ENCODE measurements at regions not wholly inside any gene's neighbourhood (a gene's known extent, or its start where the extent isn't known, plus 50 kb on each side); places are given as distances from the start of the nearest gene placed in this dataset.
"Not testable (repeated sequence)": the region's sequence is repeated elsewhere in the genome, so short reads cannot be mapped to it uniquely, and the experiment has no call there.

DNA sequence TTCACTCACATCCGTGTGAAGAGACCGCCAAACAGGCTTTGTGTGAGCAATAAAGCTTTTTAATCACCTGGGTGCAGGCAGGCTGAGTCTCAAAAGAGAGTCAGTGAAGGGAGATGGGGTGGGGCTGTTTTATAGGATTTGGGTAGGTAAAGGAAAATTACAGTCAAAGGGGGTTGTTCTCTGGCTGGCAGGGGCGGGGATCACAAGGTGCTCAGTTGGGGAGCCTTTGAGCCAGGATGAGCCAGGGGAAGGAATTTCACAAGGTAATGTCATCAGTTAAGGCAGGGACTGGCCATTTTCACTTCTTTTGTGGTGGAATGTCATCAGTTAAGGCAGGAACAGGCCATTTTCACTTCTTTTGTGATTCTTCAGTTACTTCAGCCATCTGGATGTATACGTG is 210.3 kb upstream of the ELL2 start:
- DNase-seq (ENCODE audit: low read depth): not testable (repeated sequence)

DNA sequence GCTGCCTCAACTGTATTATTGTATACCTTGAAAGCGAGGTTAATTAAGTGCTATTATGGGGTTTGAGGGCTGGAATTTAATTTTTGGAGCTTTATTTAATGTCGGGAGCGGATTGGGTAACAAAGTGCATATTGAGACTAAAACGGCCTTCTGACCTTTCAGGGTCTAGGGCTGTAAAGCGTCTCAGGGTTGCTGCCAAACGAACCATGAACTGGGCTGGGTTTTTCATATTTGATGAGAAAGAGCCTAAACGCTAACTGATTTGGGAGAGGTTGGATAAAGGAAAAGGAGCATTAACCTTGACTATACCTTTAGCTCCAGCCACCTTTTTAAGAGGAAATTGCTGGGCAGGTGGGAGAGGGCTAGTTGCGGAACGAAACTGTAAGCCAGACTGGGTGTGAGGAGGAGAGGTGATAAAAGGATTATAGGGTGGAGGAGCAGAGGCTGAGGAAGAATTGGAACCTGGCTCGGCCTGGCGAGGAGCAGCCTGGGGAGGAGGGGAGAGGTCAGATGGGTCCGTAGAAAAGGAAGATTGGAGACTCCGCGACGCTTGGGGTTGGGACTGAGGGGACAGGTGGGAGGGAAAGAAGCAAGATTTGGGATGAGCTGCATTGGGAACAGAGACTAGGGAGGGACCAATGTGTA is 209.0 kb upstream of the ELL2 start:
- DNase-seq (ENCODE audit: low read depth): not testable (repeated sequence)

- DNase-seq (ENCODE audit: low read depth): not testable (repeated sequence)
Measured at GRCh38 chr5:96168833-96169232, 207.2 kb upstream of the ELL2 start.

- no peak for DNase-seq (ENCODE audit: low read depth)
Measured at GRCh38 chr5:96159043-96159442, 197.4 kb upstream of the ELL2 start.

DNA sequence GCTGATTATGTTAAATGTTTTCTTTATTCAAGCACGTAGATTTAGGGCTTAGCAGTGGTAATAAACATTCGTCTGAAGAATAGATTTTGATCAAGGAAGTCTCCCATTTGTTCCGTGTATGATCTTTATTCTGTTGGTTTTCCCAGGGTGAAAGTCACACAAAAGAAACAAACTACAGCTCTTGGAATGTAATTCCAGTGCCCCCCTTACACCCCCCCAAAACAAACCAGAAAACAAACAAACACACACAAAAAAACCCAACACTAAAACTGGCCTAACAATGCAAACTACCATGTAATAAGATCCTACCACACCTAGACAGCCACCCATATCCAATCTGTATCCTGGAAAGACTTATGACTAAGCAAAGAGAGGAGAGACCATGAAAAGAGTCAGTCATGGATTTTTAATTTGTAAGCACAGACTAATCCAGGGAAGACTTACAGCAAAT is 196.2 kb upstream of the ELL2 start:
- no peak for DNase-seq (ENCODE audit: low read depth)

- DNase-seq (ENCODE audit: low read depth): no peak
Measured at GRCh38 chr5:96157077-96157780, 195.6 kb upstream of the ELL2 start.

GRCh38 chr5:96155147-96155546 is 193.5 kb upstream of the ELL2 start:
- DNase-seq (ENCODE audit: low read depth): no peak

GRCh38 chr5:96151891-96152290 is 190.2 kb upstream of the ELL2 start:
- DNase-seq (ENCODE audit: low read depth): no peak

GRCh38 chr5:96150007-96150406 is 188.4 kb upstream of the ELL2 start:
- no peak for DNase-seq (ENCODE audit: low read depth)

GRCh38 chr5:96149546-96149945 is 187.9 kb upstream of the ELL2 start:
- no peak for DNase-seq (ENCODE audit: low read depth)

- DNase-seq (ENCODE audit: low read depth): no peak
Measured at GRCh38 chr5:96149021-96149420, 187.4 kb upstream of the ELL2 start.

DNA sequence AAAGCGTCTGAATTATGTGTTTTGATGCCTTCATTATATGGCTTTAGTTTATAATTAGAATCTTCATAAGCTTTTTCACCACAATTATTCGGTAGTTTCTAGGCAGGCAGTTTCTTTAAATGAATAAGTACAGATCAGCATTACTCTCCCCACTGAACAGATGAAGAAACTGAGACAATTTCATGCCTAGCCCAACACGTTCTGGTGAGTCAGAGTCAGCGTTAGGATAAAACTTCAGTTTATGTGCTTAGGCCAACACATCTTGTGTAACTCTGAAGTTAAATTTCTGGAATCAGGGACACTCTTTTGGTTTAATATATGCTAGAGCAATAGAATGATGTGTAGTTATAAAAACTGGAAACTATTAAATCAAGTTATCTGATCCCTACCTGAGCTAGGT is 186.7 kb upstream of the ELL2 start:
- DNase-seq (ENCODE audit: low read depth): no peak

GRCh38 chr5:96147866-96148265 is 186.2 kb upstream of the ELL2 start:
- DNase-seq (ENCODE audit: low read depth): no peak

- no peak for DNase-seq (ENCODE audit: low read depth)
Measured at GRCh38 chr5:96146675-96147074, 185.0 kb upstream of the ELL2 start.

GRCh38 chr5:96144289-96144688 is 182.6 kb upstream of the ELL2 start:
- DNase-seq (ENCODE audit: low read depth): no peak

GRCh38 chr5:96143450-96143849 is 181.8 kb upstream of the ELL2 start:
- no peak for DNase-seq (ENCODE audit: low read depth)

GRCh38 chr5:96142786-96143434 is 181.3 kb upstream of the ELL2 start:
- DNase-seq (ENCODE audit: low read depth): no peak

DNA sequence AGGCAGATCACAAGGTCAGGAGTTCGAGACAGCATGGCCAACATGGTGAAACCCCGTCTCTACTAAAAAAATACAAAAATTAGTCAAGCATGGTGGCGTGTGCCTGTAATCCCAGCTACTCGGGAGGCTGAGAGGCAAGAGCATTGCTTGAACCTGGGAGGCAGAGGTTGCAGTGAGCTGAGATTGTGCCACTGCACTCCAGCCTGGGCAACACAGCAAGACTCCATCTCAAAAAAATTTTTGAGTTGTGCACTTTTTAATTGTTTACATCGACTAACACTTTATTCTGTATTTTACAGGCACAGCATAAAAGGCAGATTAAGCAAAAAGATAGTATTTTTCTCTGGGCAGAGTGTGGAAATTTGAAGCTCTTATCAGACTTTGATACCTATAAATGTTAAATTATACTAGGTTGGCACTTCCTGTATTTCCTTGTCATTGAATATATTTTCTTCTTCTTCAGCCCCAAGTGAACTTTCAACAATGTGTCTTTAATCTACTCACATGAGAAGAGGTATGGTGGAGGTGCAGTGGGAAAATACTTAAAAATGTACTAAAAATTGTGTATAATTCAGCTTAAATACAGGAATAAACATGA is 180.6 kb upstream of the ELL2 start:
- DNase-seq (ENCODE audit: low read depth): no peak

DNA sequence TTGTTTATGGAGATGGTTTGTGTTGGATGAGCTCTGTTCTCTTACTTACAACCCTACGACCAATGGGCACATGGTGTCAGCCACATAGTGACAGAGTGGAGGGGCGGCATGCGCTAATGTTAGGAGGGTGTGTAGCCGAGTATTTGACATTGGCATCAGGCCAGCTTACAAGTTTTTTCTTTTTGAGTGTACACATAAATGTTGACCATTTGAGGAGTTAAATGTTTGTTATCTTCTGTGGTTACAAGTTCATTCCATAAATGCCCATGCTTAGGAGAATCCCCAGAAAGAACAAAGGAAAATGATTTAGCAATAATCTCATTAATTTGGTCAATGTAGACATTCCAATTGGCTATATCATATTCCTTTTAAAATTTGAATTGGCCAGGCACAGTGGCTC is 180.1 kb upstream of the ELL2 start:
- no peak for DNase-seq (ENCODE audit: low read depth)

DNA sequence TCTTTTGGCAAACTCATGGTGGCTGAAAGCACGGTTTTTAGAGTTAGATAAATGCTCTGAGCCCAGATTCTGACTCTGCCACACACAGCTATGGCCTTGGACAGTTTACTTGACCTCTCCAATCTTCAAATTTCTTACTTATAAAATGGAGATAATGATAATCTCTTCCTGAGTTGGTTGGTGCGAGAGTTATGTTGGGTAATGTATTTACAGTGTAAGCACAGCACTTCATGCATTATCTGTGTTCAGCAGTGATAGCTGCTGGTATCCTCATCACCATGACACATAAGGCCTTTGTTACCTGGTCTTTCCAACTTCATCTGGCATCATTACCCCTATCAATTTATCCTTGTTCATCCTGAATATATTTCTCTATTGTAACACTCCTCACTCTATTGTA is 178.8 kb upstream of the ELL2 start:
- DNase-seq (ENCODE audit: low read depth): no peak

- DNase-seq (ENCODE audit: low read depth): no peak
Measured at GRCh38 chr5:96140084-96140483, 178.4 kb upstream of the ELL2 start.

DNA sequence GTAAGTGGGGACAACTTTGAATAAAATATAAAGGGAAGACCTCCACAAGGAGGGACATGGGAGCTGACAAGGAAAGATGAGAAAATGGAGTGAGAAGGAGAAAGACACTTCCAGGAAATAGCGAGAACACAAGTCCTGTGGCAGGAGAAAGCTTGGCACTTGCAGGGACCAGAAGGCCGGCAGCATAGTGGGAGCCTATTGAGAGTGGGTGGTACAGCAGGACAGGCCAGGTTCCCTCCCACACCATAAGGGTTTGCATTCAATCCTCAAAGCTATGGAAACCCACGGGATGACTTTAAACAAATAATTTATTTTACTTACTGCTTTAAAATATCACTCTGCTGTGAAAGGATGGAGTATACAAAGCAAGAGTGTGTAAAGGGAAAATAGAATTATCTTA is 173.2 kb upstream of the ELL2 start:
- no peak for DNase-seq (ENCODE audit: low read depth)

Measured in forelimb muscle (tissue), 1 donor.